GM13976 (cell line): ENCODE measurements at regions not wholly inside any gene's neighbourhood (a gene's known extent, or its start where the extent isn't known, plus 50 kb on each side); places are given as distances from the start of the nearest gene placed in this dataset.

Experiments used
- DNase-seq: peaks from one replicate; pipeline ENCODE4 v3.0.0; 2012; ENCODE audit warnings: low spot score
- CTCF ChIP-seq: IDR thresholded peaks from 2 replicates; pipeline ENCODE4 v1.5.1; 2012; ENCODE audit warnings: borderline replicate concordance, mild to moderate bottlenecking; ENCODE audit not compliant: insufficient read depth; ENCODE audit errors: extremely low read depth, missing control alignments, control extremely low read depth
- in situ Hi-C: fragments of 300-500 bp; cut with MboI; formaldehyde crosslinking; loops from one replicate; pipeline ENCODE4 v1.12.0; 2022; ENCODE audit warnings: low sequenced_read_pairs, mixed read lengths, inconsistent platforms; ENCODE audit not compliant: unreplicated experiment

GRCh38 chr21:38721055-38721454, 84.7 kb upstream of the ETS2 start:
- DNase-seq = no peak
- no peak for TF ChIP-seq CTCF
- in situ Hi-C loops = no loop called here

GRCh38 chr21:38721958-38722357, 83.8 kb upstream of the ETS2 start:
- in situ Hi-C loops = no loop called here
- no peak for DNase-seq
- no peak for TF ChIP-seq CTCF

GRCh38 chr21:38725196-38726157, 80.3 kb upstream of the ETS2 start:
- TF ChIP-seq CTCF = no peak
- in situ Hi-C loops = no loop called here
- no peak for DNase-seq

- no peak for DNase-seq
- in situ Hi-C loops = no loop called here
- no peak for TF ChIP-seq CTCF
Measured at GRCh38 chr21:38726482-38726881, 79.2 kb upstream of the ETS2 start.

GRCh38 chr21:38729291-38729690, 76.4 kb upstream of the ETS2 start:
- no peak for DNase-seq
- no peak for TF ChIP-seq CTCF
- in situ Hi-C loops = no loop called here

- no peak for TF ChIP-seq CTCF
- in situ Hi-C loops = loop anchor here (10.0 kb wide), 1 partner anchor 415 kb away; no protein-coding TSS in a partner anchor
Measured at GRCh38 chr21:38729754-38730379, 75.9 kb upstream of the ETS2 start.

More at GRCh38 chr21:38729754-38730379, 75.9 kb upstream of the ETS2 start:
- no peak for DNase-seq
